ENCODE measurements at regions not wholly inside any gene's neighbourhood (a gene's known extent, or its start where the extent isn't known, plus 50 kb on each side); places are given as distances from the start of the nearest gene placed in this dataset.

GRCh38 chr13:24012648-24013047 is 115.3 kb upstream of the C1QTNF9B start:
- Histone ChIP-seq H3K4me3 (no peak overlapping the region), H3K27me3 (peaks cover 0 to 7% (median 0%) of the 10 kb centered on the region in 3 donors), H3K9me3 (no peaks in the 10 kb centered on the region), H3K27ac (no peak overlapping the region), H3K36me3 (no peaks in the 10 kb centered on the region), H3K4me1 (no peaks in the 10 kb centered on the region)
- DNase-seq: no peak
- intact Hi-C loops (cut with DNase I; ENCODE audit: low total_unique reads): no loop called here
- TF ChIP-seq EP300 (IDR thresholded peaks at IDR 0.05) (no peak), POLR2AphosphoS5 (IDR thresholded peaks at IDR 0.05) (no peak), POLR2A (IDR thresholded peaks at IDR 0.05) (no peak), CTCF (IDR thresholded peaks at IDR 0.05) (no peak)
- 71 to 83% (median 73%) methylated on average over 4 to 10 of the region's 10 CpGs; no CpG with 5 or more reads in 1 of the 5 donors for WGBS, 5 donors

- intact Hi-C loops (cut with DNase I; ENCODE audit: low total_unique reads): no loop called here
- no peaks in the 10 kb centered on the region for H3K4me1 ChIP-seq
- H3K36me3 ChIP-seq: no peaks in the 10 kb centered on the region
- no peak for TF ChIP-seq CTCF (IDR thresholded peaks at IDR 0.05)
- H3K4me3 ChIP-seq: no peak overlapping the region
- DNase-seq: no peak
- H3K9me3 ChIP-seq: no peaks in the 10 kb centered on the region
- 86 to 97% (median 92%) methylated on average over 6 of the region's 6 CpGs for WGBS, 5 donors
- peaks cover 0 to 7% (median 0%) of the 10 kb centered on the region in 3 donors for H3K27me3 ChIP-seq
- H3K27ac ChIP-seq: no peak overlapping the region
Observed at GRCh38 chr13:24013189-24013588, 115.9 kb upstream of the C1QTNF9B start.

GRCh38 chr13:24016046-24016445 is 118.7 kb upstream of the C1QTNF9B start:
- Histone ChIP-seq H3K9me3 (no peaks in the 10 kb centered on the region), H3K27ac (no peak overlapping the region), H3K27me3 (peaks cover 0 to 7% (median 0%) of the 10 kb centered on the region in 3 donors), H3K36me3 (no peaks in the 10 kb centered on the region), H3K4me3 (no peak overlapping the region), H3K4me1 (peaks cover 0 to 8% (median 0%) of the 10 kb centered on the region in 4 donors)
- no peak for TF ChIP-seq POLR2AphosphoS5 (IDR thresholded peaks at IDR 0.05)
- TF ChIP-seq CTCF (IDR thresholded peaks at IDR 0.05): no peak
- no peak for TF ChIP-seq POLR2A (IDR thresholded peaks at IDR 0.05)
- TF ChIP-seq EP300 (IDR thresholded peaks at IDR 0.05): no peak
- WGBS, 5 donors: 83 to 92% (median 89%) methylated on average over 6 to 8 of the region's 8 CpGs
- DNase-seq: no peak
- intact Hi-C loops (cut with DNase I; ENCODE audit: low total_unique reads): no loop called here

GRCh38 chr13:24022568-24022967 is 125.3 kb upstream of the C1QTNF9B start:
- Histone ChIP-seq H3K27ac (no peak overlapping the region), H3K4me1 (peaks cover 0 to 8% (median 0%) of the 10 kb centered on the region in 4 donors), H3K4me3 (no peak overlapping the region), H3K36me3 (no peaks in the 10 kb centered on the region), H3K27me3 (no peaks in the 10 kb centered on the region), H3K9me3 (no peaks in the 10 kb centered on the region)
- TF ChIP-seq POLR2A (IDR thresholded peaks at IDR 0.05) (no peak), EP300 (IDR thresholded peaks at IDR 0.05) (no peak), POLR2AphosphoS5 (IDR thresholded peaks at IDR 0.05) (no peak), CTCF (IDR thresholded peaks at IDR 0.05) (no peak)
- intact Hi-C loops (cut with DNase I; ENCODE audit: low total_unique reads): loop anchor here (5.0 kb wide), 1 partner anchor 200 kb away; no protein-coding TSS in a partner anchor
- no peak for DNase-seq

Measured in stomach (tissue), 8 donors.